HCT116 (cell line): ENCODE measurements at regions not wholly inside any gene's neighbourhood (a gene's known extent, or its start where the extent isn't known, plus 50 kb on each side); places are given as distances from the start of the nearest gene placed in this dataset.

ENCODE experiments used
- ATAC-seq: fragments of 200-7000 bp; cut with Tn5 transposase; 2 replicates; pipeline ENCODE4 v1.9.1; 2020; ENCODE audit warnings: mild to moderate bottlenecking, moderate library complexity
- BruUV-seq: library from RNA; stranded (reverse); fragments of 400-500 nt; replicated peaks from 2 replicates; lab custom pipeline; 2021; lab: Mats Ljungman, UMichigan
- CTCF ChIA-PET: fragments of 300-600 bp; sonication (Branson Sonifier 250); formaldehyde crosslinking; loops from one replicate; lab custom pipeline; 2021; ENCODE audit warnings: antibody characterized with exemption; lab: Charles Lee
- POLR2A ChIA-PET: fragments of 300-600, 350-600 bp; sonication (Branson Sonifier 250); formaldehyde crosslinking; loops from one replicate; lab custom pipeline; 2021; ENCODE audit warnings: antibody characterized with exemption; lab: Charles Lee
- RAD21 ChIA-PET, 2 experiments: fragments of 300-600 bp; sonication (Branson Sonifier 250); formaldehyde crosslinking; loops; one replicate each; lab custom pipeline; 2023; ENCODE audit warnings: low total read pairs in 2 of 2; ENCODE audit not compliant: uncharacterized antibody in 2 of 2, unreplicated experiment in 2 of 2, low non-redundant PET in 1 of 2; lab: Charles Lee
- DNase-seq: peaks from one replicate; pipeline ENCODE4 v3.0.0-alpha.2; 2010; ENCODE audit warnings: low read depth, low spot score
- H2AFZ ChIP-seq: fragments of 200-600 bp; shearing (Covaris generic), sonication (generic); 2 replicates; pipeline ENCODE4 v1.6.1; 2017; ENCODE audit warnings: low read depth, mixed run types, mixed read lengths, antibody characterized with exemption, low read length; ENCODE audit not compliant: poor library complexity, severe bottlenecking
- H3K27ac ChIP-seq: 2 replicates; pipeline ENCODE4 v1.5.1; 2012; ENCODE audit warnings: low read depth, low read length
- H3K27me3 ChIP-seq: fragments of 200-600 bp; sonication (generic); 2 replicates; pipeline ENCODE4 v1.6.1; 2016; ENCODE audit warnings: mixed run types, low read length, mixed read lengths; ENCODE audit not compliant: insufficient read depth
- H3K36me3 ChIP-seq, 2 experiments: fragments of 200-500 bp in 1 of 2; fragments of 200-600 bp in 1 of 2; sonication (Bioruptor generic) in 1 of 2; sonication (generic) in 1 of 2; 2 replicates each; pipeline versions ENCODE4 v1.5.1 to v1.6.1; 2014 to 2016; ENCODE audit warnings: low read length in 2 of 2, inconsistent platforms in 1 of 2, mixed read lengths in 1 of 2, mixed run types in 1 of 2; ENCODE audit not compliant: insufficient read depth in 2 of 2, control insufficient read depth in 1 of 2
- H3K4me1 ChIP-seq, 2 experiments: fragments of 200-600 bp in 1 of 2; sonication (generic) in 1 of 2; 2 replicates each; pipeline versions ENCODE4 v1.5.1 to v1.6.1; 2012 to 2017; ENCODE audit warnings: low read length in 2 of 2, inconsistent platforms in 1 of 2, mild to moderate bottlenecking in 1 of 2, mixed read lengths in 1 of 2, mixed run types in 1 of 2, moderate library complexity in 1 of 2; ENCODE audit not compliant: insufficient read depth in 2 of 2, control insufficient read depth in 1 of 2
- H3K4me2 ChIP-seq: fragments of 200-600 bp; sonication (generic); 2 replicates; pipeline ENCODE4 v1.6.1; 2017; ENCODE audit warnings: mixed run types, low read length, mixed read lengths
- H3K4me3 ChIP-seq, 2 experiments: fragments of 200-600 bp in 1 of 2; sonication (generic) in 1 of 2; replicated peaks in 1 of 2; 2 replicates each; pipeline ENCODE4 v1.5.1; 2011 to 2016; ENCODE audit warnings: low read length in 2 of 2, control low read depth in 1 of 2, low read depth in 1 of 2, mild to moderate bottlenecking in 1 of 2, mixed read lengths in 1 of 2, mixed run types in 1 of 2
- H3K79me2 ChIP-seq: fragments of 200-600 bp; sonication (generic); 2 replicates; pipeline ENCODE4 v1.6.1; 2017; ENCODE audit warnings: mild to moderate bottlenecking, mixed run types, low read length, moderate library complexity, mixed read lengths; ENCODE audit not compliant: insufficient read depth
- H3K9ac ChIP-seq: fragments of 200-600 bp; sonication (generic); 2 replicates; pipeline ENCODE4 v1.6.1; 2016; ENCODE audit warnings: low read length, mixed read lengths
- H3K9me2 ChIP-seq: fragments of 200-600 bp; sonication (generic), shearing (Covaris generic); 2 replicates; pipeline ENCODE4 v1.6.1; 2017; ENCODE audit warnings: mixed run types, mild to moderate bottlenecking, moderate library complexity; ENCODE audit not compliant: insufficient read depth
- H3K9me3 ChIP-seq, 2 experiments: fragments of 200-500 bp in 1 of 2; fragments of 200-600 bp in 1 of 2; sonication (Bioruptor generic) in 1 of 2; sonication (generic) in 1 of 2; 2 replicates each; pipeline ENCODE4 v1.6.1; 2014 to 2017; ENCODE audit warnings: low read length in 2 of 2, mixed read lengths in 2 of 2, inconsistent platforms in 1 of 2, low read depth in 1 of 2, mild to moderate bottlenecking in 1 of 2, mixed run types in 1 of 2, moderate library complexity in 1 of 2; ENCODE audit not compliant: control insufficient read depth in 1 of 2, insufficient read depth in 1 of 2
- H4K20me1 ChIP-seq: fragments of 200-600 bp; sonication (generic), shearing (Covaris generic); 2 replicates; pipeline ENCODE4 v1.6.1; 2017; ENCODE audit warnings: mixed run types, mild to moderate bottlenecking, moderate library complexity; ENCODE audit not compliant: insufficient read depth
- EZH2phosphoT487 ChIP-seq: fragments of 200-600 bp; IDR thresholded peaks from 2 replicates; pipeline ENCODE4 v1.6.1; 2018; ENCODE audit warnings: antibody characterized with exemption, borderline replicate concordance
- RAD21 ChIP-seq: IDR thresholded peaks from 2 replicates; pipeline ENCODE4 v1.6.1; 2012; ENCODE audit warnings: low read depth, mild to moderate bottlenecking
- ZFX ChIP-seq: fragments of 450-650 bp; IDR thresholded peaks from 2 replicates; pipeline ENCODE4 v1.6.1; 2017
- intact Hi-C: fragments of 100-400 bp; cut with micrococcal nuclease; formaldehyde crosslinking; loops from 2 replicates; pipeline ENCODE4 v1.10.0; 2022
- TF ChIP-seq, protein P1 (sequence below), 3 experiments: fragments of 200-600 bp in 1 of 3; sonication (generic) in 1 of 3; IDR thresholded peaks in 2 of 3; conservative IDR thresholded peaks in 1 of 3; 2 replicates each; pipeline ENCODE4 v1.5.1; 2012 to 2017; ENCODE audit warnings: low read depth in 2 of 3, low read length in 2 of 3, antibody characterized with exemption in 1 of 3, borderline replicate concordance in 1 of 3, control low read depth in 1 of 3, mild to moderate bottlenecking in 1 of 3, mixed read lengths in 1 of 3, mixed run types in 1 of 3, moderate library complexity in 1 of 3; ENCODE audit not compliant: insufficient read depth in 1 of 3
- TF ChIP-seq, protein P2 (sequence below): IDR thresholded peaks from 2 replicates; pipeline ENCODE4 v1.6.1; 2011; ENCODE audit warnings: mild to moderate bottlenecking, low read length, moderate library complexity; ENCODE audit not compliant: insufficient replicate concordance; ENCODE audit errors: extremely low read depth

DNA sequence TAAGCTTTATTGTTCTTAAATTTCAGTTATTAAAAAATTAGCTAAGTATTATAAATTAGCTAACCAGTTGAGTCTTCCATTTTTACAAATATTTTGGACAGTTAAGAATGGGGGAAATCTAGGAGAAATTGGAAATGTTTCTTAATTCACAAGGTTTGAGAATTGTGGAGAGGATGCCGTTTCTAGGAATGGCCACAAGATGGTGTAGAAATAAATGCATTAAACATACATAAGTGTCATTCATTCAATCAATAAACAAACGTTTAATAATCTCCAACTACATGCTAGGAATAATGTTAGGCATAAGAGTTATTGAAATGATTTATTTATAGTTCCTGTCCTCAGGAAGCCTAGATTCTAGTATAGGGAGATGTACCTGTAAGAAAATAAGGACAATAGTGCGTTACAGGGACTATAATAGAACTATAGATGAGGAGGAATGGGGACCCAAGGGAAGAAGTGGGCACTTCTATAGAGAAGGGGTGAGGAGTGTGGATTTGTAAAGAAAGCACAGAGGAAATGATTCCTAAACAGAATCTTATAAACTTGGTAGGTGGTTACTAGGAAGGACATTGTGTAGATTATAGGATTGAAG is 195.7 kb upstream of the ANK2 start:
- TF ChIP-seq RAD21, result peak; percentile 59
- TF ChIP-seq EZH2phosphoT487, result no peak
- TF ChIP-seq, protein P1, sequence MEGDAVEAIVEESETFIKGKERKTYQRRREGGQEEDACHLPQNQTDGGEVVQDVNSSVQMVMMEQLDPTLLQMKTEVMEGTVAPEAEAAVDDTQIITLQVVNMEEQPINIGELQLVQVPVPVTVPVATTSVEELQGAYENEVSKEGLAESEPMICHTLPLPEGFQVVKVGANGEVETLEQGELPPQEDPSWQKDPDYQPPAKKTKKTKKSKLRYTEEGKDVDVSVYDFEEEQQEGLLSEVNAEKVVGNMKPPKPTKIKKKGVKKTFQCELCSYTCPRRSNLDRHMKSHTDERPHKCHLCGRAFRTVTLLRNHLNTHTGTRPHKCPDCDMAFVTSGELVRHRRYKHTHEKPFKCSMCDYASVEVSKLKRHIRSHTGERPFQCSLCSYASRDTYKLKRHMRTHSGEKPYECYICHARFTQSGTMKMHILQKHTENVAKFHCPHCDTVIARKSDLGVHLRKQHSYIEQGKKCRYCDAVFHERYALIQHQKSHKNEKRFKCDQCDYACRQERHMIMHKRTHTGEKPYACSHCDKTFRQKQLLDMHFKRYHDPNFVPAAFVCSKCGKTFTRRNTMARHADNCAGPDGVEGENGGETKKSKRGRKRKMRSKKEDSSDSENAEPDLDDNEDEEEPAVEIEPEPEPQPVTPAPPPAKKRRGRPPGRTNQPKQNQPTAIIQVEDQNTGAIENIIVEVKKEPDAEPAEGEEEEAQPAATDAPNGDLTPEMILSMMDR (IDR thresholded peaks at IDR 0.05 in 2 of 3, conservative IDR thresholded peaks at IDR 0.05 in 1 of 3; ENCODE audit: borderline replicate concordance in 1 of 3, insufficient read depth in 1 of 3, low read depth in 2 of 3, low read length in 2 of 3), result peak; percentile 43 to 60 (median 49); a peak in 5 of 6 replicates
- TF ChIP-seq, protein P2, sequence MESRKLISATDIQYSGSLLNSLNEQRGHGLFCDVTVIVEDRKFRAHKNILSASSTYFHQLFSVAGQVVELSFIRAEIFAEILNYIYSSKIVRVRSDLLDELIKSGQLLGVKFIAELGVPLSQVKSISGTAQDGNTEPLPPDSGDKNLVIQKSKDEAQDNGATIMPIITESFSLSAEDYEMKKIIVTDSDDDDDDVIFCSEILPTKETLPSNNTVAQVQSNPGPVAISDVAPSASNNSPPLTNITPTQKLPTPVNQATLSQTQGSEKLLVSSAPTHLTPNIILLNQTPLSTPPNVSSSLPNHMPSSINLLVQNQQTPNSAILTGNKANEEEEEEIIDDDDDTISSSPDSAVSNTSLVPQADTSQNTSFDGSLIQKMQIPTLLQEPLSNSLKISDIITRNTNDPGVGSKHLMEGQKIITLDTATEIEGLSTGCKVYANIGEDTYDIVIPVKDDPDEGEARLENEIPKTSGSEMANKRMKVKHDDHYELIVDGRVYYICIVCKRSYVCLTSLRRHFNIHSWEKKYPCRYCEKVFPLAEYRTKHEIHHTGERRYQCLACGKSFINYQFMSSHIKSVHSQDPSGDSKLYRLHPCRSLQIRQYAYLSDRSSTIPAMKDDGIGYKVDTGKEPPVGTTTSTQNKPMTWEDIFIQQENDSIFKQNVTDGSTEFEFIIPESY, result no peak
- no peak for TF ChIP-seq ZFX
- TF ChIP-seq, all 23 proteins: peak for 2
- no peak for DNase-seq
- Histone ChIP-seq H3K4me3 (no peak overlapping the region), H3K27me3 (no peaks in the 10 kb centered on the region), H2AFZ (no peak overlapping the region), H3K9ac (no peak overlapping the region), H4K20me1 (no peaks in the 10 kb centered on the region), H3K9me3 (no peaks in the 10 kb centered on the region), H3K36me3 (no peaks in the 10 kb centered on the region), H3K4me2 (no peak overlapping the region), H3K79me2 (no peaks in the 10 kb centered on the region), H3K27ac (no peak overlapping the region), H3K4me1 (peaks cover 5 to 11% of the 10 kb centered on the region in 2 experiments; a peak in 3 of 4 replicates), H3K9me2 (no peaks in the 10 kb centered on the region)
- RAD21 ChIA-PET, result interaction anchor here in 1 of 2 experiments (0.8 kb wide), 1 partner anchor 84 kb away, joined by 3 read pairs; no protein-coding TSS in a partner anchor
- no TSS peak for BruUV-seq
- CTCF ChIA-PET, result interaction anchor here (0.8 kb wide), 1 partner anchor 85 kb away, joined by 3 read pairs; no protein-coding TSS in a partner anchor
- POLR2A ChIA-PET, result interaction anchor here (0.6 kb wide), 1 partner anchor 41 kb away, joined by 3 read pairs; no protein-coding TSS in a partner anchor
- intact Hi-C loops, result loop anchor here (1.0 kb wide), 1 partner anchor 85 kb away; no protein-coding TSS in a partner anchor
- ATAC-seq, result peak; percentile 60
